ENCODE measurements at regions not wholly inside any gene's neighbourhood (a gene's known extent, or its start where the extent isn't known, plus 50 kb on each side); places are given as distances from the start of the nearest gene placed in this dataset.
"Not testable (repeated sequence)": the region's sequence is repeated elsewhere in the genome, so short reads cannot be mapped to it uniquely, and the experiment has no call there.

- Histone ChIP-seq H3K4me3 (ENCODE audit: low read depth in 1 of 2, low read length in 2 of 2) (no peak overlapping the region), H3K9me3 (ENCODE audit: control insufficient read depth in 2 of 2, insufficient read depth in 1 of 2, low read depth in 1 of 2, low read length in 1 of 2) (no peaks in the 10 kb centered on the region), H3K27ac (ENCODE audit: low read depth in 2 of 2, low read length in 1 of 2) (no peak overlapping the region), H3K27me3 (ENCODE audit: control insufficient read depth in 1 of 2, insufficient read depth in 2 of 2, low read length in 2 of 2) (no peaks in the 10 kb centered on the region), H3K4me1 (ENCODE audit: control insufficient read depth in 2 of 2, insufficient read depth in 2 of 2, low read length in 1 of 2) (no peaks in the 10 kb centered on the region), H3K36me3 (ENCODE audit: control insufficient read depth in 2 of 2, insufficient read depth in 2 of 2, low read length in 1 of 2) (no peaks in the 10 kb centered on the region)
- WGBS, 2 donors: 54 to 58% methylated on average over 9 of the region's 9 CpGs
Measured at GRCh38 chr1:30446508-30446907, 276.9 kb downstream of the MATN1 start.

- H3K4me1 ChIP-seq (ENCODE audit: control insufficient read depth in 2 of 2, insufficient read depth in 2 of 2, low read length in 1 of 2): no peaks in the 10 kb centered on the region
- H3K36me3 ChIP-seq (ENCODE audit: control insufficient read depth in 2 of 2, insufficient read depth in 2 of 2, low read length in 1 of 2): no peaks in the 10 kb centered on the region
- WGBS, 2 donors: 58 to 77% methylated on average over 11 of the region's 11 CpGs
- no peak overlapping the region for H3K27ac ChIP-seq (ENCODE audit: low read depth in 2 of 2, low read length in 1 of 2)
- no peaks in the 10 kb centered on the region for H3K9me3 ChIP-seq (ENCODE audit: control insufficient read depth in 2 of 2, insufficient read depth in 1 of 2, low read depth in 1 of 2, low read length in 1 of 2)
- no peak overlapping the region for H3K4me3 ChIP-seq (ENCODE audit: low read depth in 1 of 2, low read length in 2 of 2)
- H3K27me3 ChIP-seq (ENCODE audit: control insufficient read depth in 1 of 2, insufficient read depth in 2 of 2, low read length in 2 of 2): no peaks in the 10 kb centered on the region
Measured at GRCh38 chr1:30446095-30446494, 277.3 kb downstream of the MATN1 start.

GRCh38 chr1:30445449-30445848, 277.9 kb downstream of the MATN1 start:
- no peaks in the 10 kb centered on the region for H3K4me1 ChIP-seq (ENCODE audit: control insufficient read depth in 2 of 2, insufficient read depth in 2 of 2, low read length in 1 of 2)
- no peaks in the 10 kb centered on the region for H3K27me3 ChIP-seq (ENCODE audit: control insufficient read depth in 1 of 2, insufficient read depth in 2 of 2, low read length in 2 of 2)
- no peak overlapping the region for H3K4me3 ChIP-seq (ENCODE audit: low read depth in 1 of 2, low read length in 2 of 2)
- no peaks in the 10 kb centered on the region for H3K36me3 ChIP-seq (ENCODE audit: control insufficient read depth in 2 of 2, insufficient read depth in 2 of 2, low read length in 1 of 2)
- WGBS, 2 donors: 71 to 81% methylated on average over 10 of the region's 10 CpGs
- H3K27ac ChIP-seq (ENCODE audit: low read depth in 2 of 2, low read length in 1 of 2): no peak overlapping the region
- H3K9me3 ChIP-seq (ENCODE audit: control insufficient read depth in 2 of 2, insufficient read depth in 1 of 2, low read depth in 1 of 2, low read length in 1 of 2): no peaks in the 10 kb centered on the region

GRCh38 chr1:30444850-30445249, 278.5 kb downstream of the MATN1 start:
- Histone ChIP-seq H3K27ac (ENCODE audit: low read depth in 2 of 2, low read length in 1 of 2) (no peak overlapping the region), H3K4me1 (ENCODE audit: control insufficient read depth in 2 of 2, insufficient read depth in 2 of 2, low read length in 1 of 2) (no peaks in the 10 kb centered on the region), H3K36me3 (ENCODE audit: control insufficient read depth in 2 of 2, insufficient read depth in 2 of 2, low read length in 1 of 2) (no peaks in the 10 kb centered on the region), H3K27me3 (ENCODE audit: control insufficient read depth in 1 of 2, insufficient read depth in 2 of 2, low read length in 2 of 2) (no peaks in the 10 kb centered on the region), H3K9me3 (ENCODE audit: control insufficient read depth in 2 of 2, insufficient read depth in 1 of 2, low read depth in 1 of 2, low read length in 1 of 2) (no peaks in the 10 kb centered on the region), H3K4me3 (ENCODE audit: low read depth in 1 of 2, low read length in 2 of 2) (no peak overlapping the region)
- 31 to 37% methylated on average over 2 of the region's 2 CpGs for WGBS, 2 donors

- Histone ChIP-seq H3K4me1 (ENCODE audit: control insufficient read depth in 2 of 2, insufficient read depth in 2 of 2, low read length in 1 of 2) (no peaks in the 10 kb centered on the region), H3K27me3 (ENCODE audit: control insufficient read depth in 1 of 2, insufficient read depth in 2 of 2, low read length in 2 of 2) (no peaks in the 10 kb centered on the region), H3K4me3 (ENCODE audit: low read depth in 1 of 2, low read length in 2 of 2) (no peak overlapping the region), H3K27ac (ENCODE audit: low read depth in 2 of 2, low read length in 1 of 2) (no peak overlapping the region), H3K36me3 (ENCODE audit: control insufficient read depth in 2 of 2, insufficient read depth in 2 of 2, low read length in 1 of 2) (no peaks in the 10 kb centered on the region), H3K9me3 (ENCODE audit: control insufficient read depth in 2 of 2, insufficient read depth in 1 of 2, low read depth in 1 of 2, low read length in 1 of 2) (no peaks in the 10 kb centered on the region)
- WGBS, 2 donors: 60 to 74% methylated on average over 1 of the region's 1 CpG
Measured at GRCh38 chr1:30444401-30444800, 279.0 kb downstream of the MATN1 start.

- WGBS, 2 donors: 70 to 72% methylated on average over 9 of the region's 9 CpGs
Measured at GRCh38 chr1:30438274-30438673, 285.1 kb downstream of the MATN1 start.

GRCh38 chr1:30437059-30437576, 286.3 kb downstream of the MATN1 start:
- H3K4me1 ChIP-seq (ENCODE audit: control insufficient read depth in 2 of 2, insufficient read depth in 2 of 2, low read length in 1 of 2): no peaks in the 10 kb centered on the region
- peaks cover 2 to 3% of the 10 kb centered on the region in 2 donors for H3K9me3 ChIP-seq (ENCODE audit: control insufficient read depth in 2 of 2, insufficient read depth in 1 of 2, low read depth in 1 of 2, low read length in 1 of 2)
- H3K27me3 ChIP-seq (ENCODE audit: control insufficient read depth in 1 of 2, insufficient read depth in 2 of 2, low read length in 2 of 2): no peaks in the 10 kb centered on the region
- no peak overlapping the region for H3K4me3 ChIP-seq (ENCODE audit: low read depth in 1 of 2, low read length in 2 of 2)
- 86 to 88% methylated on average over 5 of the region's 5 CpGs for WGBS, 2 donors
- H3K36me3 ChIP-seq (ENCODE audit: control insufficient read depth in 2 of 2, insufficient read depth in 2 of 2, low read length in 1 of 2): no peaks in the 10 kb centered on the region
- no peak overlapping the region for H3K27ac ChIP-seq (ENCODE audit: low read depth in 2 of 2, low read length in 1 of 2)

More at GRCh38 chr1:30438274-30438673, 285.1 kb downstream of the MATN1 start:
- not testable (repeated sequence) for H3K4me3 ChIP-seq (ENCODE audit: low read depth in 1 of 2, low read length in 2 of 2); H3K36me3 ChIP-seq (ENCODE audit: control insufficient read depth in 2 of 2, insufficient read depth in 2 of 2, low read length in 1 of 2); H3K27ac ChIP-seq (ENCODE audit: low read depth in 2 of 2, low read length in 1 of 2); H3K9me3 ChIP-seq (ENCODE audit: control insufficient read depth in 2 of 2, insufficient read depth in 1 of 2, low read depth in 1 of 2, low read length in 1 of 2); H3K27me3 ChIP-seq (ENCODE audit: control insufficient read depth in 1 of 2, insufficient read depth in 2 of 2, low read length in 2 of 2); H3K4me1 ChIP-seq (ENCODE audit: control insufficient read depth in 2 of 2, insufficient read depth in 2 of 2, low read length in 1 of 2)

- 50 to 52% methylated on average over 2 of the region's 2 CpGs for WGBS, 2 donors
- peaks cover 2 to 3% of the 10 kb centered on the region in 2 donors for H3K9me3 ChIP-seq (ENCODE audit: control insufficient read depth in 2 of 2, insufficient read depth in 1 of 2, low read depth in 1 of 2, low read length in 1 of 2)
- H3K36me3 ChIP-seq (ENCODE audit: control insufficient read depth in 2 of 2, insufficient read depth in 2 of 2, low read length in 1 of 2): no peaks in the 10 kb centered on the region
- H3K27me3 ChIP-seq (ENCODE audit: control insufficient read depth in 1 of 2, insufficient read depth in 2 of 2, low read length in 2 of 2): no peaks in the 10 kb centered on the region
- no peak overlapping the region for H3K4me3 ChIP-seq (ENCODE audit: low read depth in 1 of 2, low read length in 2 of 2)
- no peaks in the 10 kb centered on the region for H3K4me1 ChIP-seq (ENCODE audit: control insufficient read depth in 2 of 2, insufficient read depth in 2 of 2, low read length in 1 of 2)
- no peak overlapping the region for H3K27ac ChIP-seq (ENCODE audit: low read depth in 2 of 2, low read length in 1 of 2)
Measured at GRCh38 chr1:30427545-30427944, 295.8 kb downstream of the MATN1 start.

- H3K27ac ChIP-seq (ENCODE audit: low read depth in 2 of 2, low read length in 1 of 2): no peak overlapping the region
- H3K4me1 ChIP-seq (ENCODE audit: control insufficient read depth in 2 of 2, insufficient read depth in 2 of 2, low read length in 1 of 2): no peaks in the 10 kb centered on the region
- H3K4me3 ChIP-seq (ENCODE audit: low read depth in 1 of 2, low read length in 2 of 2): no peak overlapping the region
- peaks cover 2 to 3% of the 10 kb centered on the region in 2 donors for H3K9me3 ChIP-seq (ENCODE audit: control insufficient read depth in 2 of 2, insufficient read depth in 1 of 2, low read depth in 1 of 2, low read length in 1 of 2)
- H3K27me3 ChIP-seq (ENCODE audit: control insufficient read depth in 1 of 2, insufficient read depth in 2 of 2, low read length in 2 of 2): no peaks in the 10 kb centered on the region
- 51 to 66% methylated on average over 4 of the region's 4 CpGs for WGBS, 2 donors
- no peaks in the 10 kb centered on the region for H3K36me3 ChIP-seq (ENCODE audit: control insufficient read depth in 2 of 2, insufficient read depth in 2 of 2, low read length in 1 of 2)
Measured at GRCh38 chr1:30425046-30425445, 298.3 kb downstream of the MATN1 start.

- H3K27ac ChIP-seq (ENCODE audit: low read depth in 2 of 2, low read length in 1 of 2): no peak overlapping the region
- no peak overlapping the region for H3K4me3 ChIP-seq (ENCODE audit: low read depth in 1 of 2, low read length in 2 of 2)
- peaks cover 2 to 3% of the 10 kb centered on the region in 2 donors for H3K9me3 ChIP-seq (ENCODE audit: control insufficient read depth in 2 of 2, insufficient read depth in 1 of 2, low read depth in 1 of 2, low read length in 1 of 2)
- 77 to 81% methylated on average over 3 of the region's 3 CpGs for WGBS, 2 donors
- no peaks in the 10 kb centered on the region for H3K27me3 ChIP-seq (ENCODE audit: control insufficient read depth in 1 of 2, insufficient read depth in 2 of 2, low read length in 2 of 2)
- H3K4me1 ChIP-seq (ENCODE audit: control insufficient read depth in 2 of 2, insufficient read depth in 2 of 2, low read length in 1 of 2): no peaks in the 10 kb centered on the region
- H3K36me3 ChIP-seq (ENCODE audit: control insufficient read depth in 2 of 2, insufficient read depth in 2 of 2, low read length in 1 of 2): no peaks in the 10 kb centered on the region
Measured at GRCh38 chr1:30423570-30423969, 299.8 kb downstream of the MATN1 start.

All from esophagus (tissue), 2 donors.